ENCODE measurements at regions not wholly inside any gene's neighbourhood (a gene's known extent, or its start where the extent isn't known, plus 50 kb on each side); places are given as distances from the start of the nearest gene placed in this dataset.
"Not testable (repeated sequence)": the region's sequence is repeated elsewhere in the genome, so short reads cannot be mapped to it uniquely, and the experiment has no call there.

DNA sequence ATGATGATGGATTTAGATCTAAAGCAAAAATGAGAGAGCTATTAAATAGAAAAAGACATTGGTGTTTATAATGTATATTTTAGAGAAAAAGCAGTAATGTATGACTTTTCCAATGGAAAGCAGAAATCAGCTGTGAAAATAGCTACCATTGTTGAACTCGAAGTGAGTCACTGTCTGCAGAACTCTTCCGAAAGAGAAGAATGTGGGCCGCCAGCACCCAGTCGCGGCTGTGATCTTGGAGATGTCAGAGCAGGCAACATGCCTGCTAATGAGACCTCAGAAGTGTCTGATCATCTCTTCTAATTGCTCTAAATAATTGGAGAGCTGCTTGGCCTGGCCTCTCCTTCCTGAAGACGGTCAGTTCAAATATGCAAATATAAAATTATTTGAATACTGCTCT lies 333.6 kb upstream of the RUNX1 start:
- no peak for DNase-seq

DNA sequence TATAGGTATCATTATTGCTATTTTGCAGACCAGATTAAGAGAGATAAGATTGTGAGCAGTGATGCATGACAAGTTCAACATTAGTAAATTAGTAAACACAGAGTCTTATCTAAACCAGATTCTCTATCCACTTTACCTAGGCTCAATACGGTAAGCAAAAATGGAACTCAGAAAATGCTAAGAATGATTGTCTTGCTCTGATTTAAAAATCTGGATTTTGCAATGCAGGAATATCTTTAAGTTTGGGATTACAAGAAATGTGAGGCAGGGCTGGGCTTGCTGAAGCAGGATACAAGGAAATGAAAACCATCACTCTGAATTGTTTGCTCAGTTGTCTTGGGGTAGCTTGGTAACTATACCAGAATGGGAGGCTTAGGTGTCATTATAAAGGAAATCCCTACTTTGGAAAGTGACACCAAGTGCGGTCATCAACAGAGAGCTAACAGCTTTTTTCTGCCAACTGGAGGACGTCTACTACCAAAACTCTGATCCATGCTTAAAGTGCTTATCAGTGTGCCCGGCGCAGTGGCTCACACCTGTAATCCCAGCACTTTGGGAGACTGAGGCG lies 332.7 kb upstream of the RUNX1 start:
- DNase-seq: no peak

- DNase-seq: not testable (repeated sequence)
Measured at GRCh38 chr21:35380304-35380703, 331.2 kb upstream of the RUNX1 start.

DNA sequence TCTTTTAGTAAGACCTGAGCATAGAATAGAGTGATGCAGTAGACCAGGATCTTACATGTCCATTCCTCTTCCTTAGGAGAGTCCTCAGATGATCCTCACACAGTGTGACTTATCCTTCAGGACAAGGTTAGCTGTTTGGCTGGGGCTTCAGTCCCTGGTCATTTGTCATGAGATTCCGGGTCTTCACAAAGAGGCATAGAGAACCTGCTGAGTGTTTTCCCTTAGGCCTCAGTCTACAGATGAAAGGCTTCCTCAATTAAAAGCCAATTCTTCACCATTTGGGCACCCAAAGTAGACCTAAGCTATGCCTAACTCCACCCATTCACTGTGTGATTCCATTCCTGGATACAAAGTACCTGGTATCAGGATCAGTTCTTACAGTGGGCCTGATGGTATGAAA lies 329.8 kb upstream of the RUNX1 start:
- DNase-seq: no peak

DNA sequence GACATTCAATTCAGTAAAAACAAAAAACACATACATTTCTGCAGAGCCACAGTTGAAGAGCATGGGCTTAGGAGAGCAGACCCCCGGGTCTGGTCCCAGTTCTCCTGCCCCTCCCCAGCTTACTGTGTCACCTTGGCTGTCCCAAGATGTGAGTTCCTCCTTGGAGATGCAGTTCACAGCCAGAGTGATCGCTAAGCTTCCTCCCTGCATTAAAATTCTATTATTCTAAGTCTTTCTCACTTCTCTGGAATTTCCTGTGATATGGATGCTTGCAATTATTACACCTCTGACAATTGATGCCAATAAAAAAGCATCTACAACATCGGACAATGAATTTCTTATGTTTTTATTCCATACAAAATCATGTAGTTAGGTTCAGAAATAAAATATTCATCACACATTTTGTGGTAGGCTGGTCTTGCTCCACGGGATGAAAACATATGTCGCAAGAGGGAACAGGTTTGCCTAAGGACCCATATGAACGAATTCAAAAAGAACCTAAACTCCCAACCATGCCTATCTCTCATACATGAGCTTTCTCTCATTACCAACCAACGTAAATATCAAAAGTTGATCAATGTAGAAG lies 328.5 kb upstream of the RUNX1 start:
- no peak for DNase-seq

GRCh38 chr21:35376406-35377135 lies 327.5 kb upstream of the RUNX1 start:
- no peak for DNase-seq

DNA sequence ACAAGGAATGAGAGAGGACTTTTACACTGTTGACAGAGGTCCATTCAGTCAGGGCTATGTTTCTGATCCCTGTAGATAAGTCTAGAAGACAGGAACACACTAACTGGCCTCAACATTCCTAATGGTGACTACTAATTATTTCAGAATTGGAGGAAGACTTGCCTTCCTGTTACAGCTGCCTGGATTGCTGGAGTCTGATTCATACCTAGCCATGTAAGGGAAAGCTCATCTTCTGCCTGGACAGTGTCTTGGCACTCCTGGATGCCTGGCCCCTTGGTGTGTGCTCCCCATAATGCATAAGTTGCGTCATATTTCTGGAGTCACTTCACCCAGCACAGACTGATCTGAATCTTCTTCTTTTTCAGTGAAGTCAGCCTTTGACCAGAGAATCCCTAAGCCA lies 326.0 kb upstream of the RUNX1 start:
- no peak for DNase-seq

- DNase-seq: no peak
Measured at GRCh38 chr21:35373998-35374397, 324.9 kb upstream of the RUNX1 start.

- DNase-seq: no peak
Measured at GRCh38 chr21:35372201-35372600, 323.1 kb upstream of the RUNX1 start.

DNA sequence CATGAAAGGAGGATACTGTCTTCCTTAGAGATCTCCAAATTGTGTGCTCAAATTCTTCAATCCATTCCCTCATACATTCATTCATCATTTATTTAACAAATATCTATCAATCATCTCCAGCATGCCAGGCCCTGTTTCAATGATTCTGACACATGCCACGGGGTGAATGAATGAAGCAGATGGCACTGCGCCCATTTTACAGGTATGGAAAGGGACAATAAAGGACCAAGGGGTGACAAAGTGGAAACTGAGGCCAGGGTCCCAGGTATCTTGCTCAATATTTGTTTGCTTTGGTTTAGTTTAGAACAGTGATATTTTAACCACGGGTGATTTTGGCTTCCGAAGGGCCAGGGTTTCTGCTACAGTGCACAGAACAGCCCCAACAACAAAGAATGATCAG lies 321.6 kb upstream of the RUNX1 start:
- no peak for DNase-seq

DNA sequence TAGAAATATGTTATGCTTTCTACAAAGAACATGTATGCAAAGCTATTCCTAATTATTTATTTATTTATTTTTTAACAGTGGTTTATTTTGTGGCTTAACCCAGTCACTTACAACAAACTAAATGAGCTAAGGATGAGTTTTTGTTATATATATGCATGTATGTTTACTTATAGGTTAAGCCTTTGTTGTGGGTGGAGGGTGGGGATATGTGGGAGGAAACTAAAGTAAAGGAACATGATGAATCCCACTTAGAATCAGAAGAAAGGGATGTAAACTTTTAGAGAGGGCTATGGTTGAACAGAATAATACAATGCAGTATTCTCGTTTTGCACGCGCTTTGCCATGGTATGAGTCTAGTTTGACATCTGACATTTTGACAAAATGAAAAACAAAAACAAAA lies 321.0 kb upstream of the RUNX1 start:
- DNase-seq: no peak

DNA sequence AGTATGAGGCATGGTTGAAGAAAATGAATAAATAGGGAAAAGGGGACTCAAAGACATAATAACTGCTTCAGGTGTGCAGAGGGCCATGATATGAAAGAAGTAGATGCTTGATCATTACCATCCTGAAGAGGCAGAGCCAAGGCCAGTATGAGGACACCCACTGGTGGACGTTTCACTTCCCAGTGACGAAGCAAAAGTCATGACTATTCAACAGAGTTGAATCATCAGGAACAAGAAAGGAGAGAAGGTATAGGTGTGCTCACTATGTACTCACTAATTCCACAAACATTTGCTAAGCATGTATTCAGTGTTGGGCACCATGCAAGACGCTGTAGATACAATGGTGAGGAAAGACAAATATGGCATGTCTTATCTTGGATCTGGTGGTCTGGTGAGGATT lies 319.2 kb upstream of the RUNX1 start:
- DNase-seq: no peak

- no peak for DNase-seq
Measured at GRCh38 chr21:35367553-35367952, 318.5 kb upstream of the RUNX1 start.

GRCh38 chr21:35366394-35367080 lies 317.4 kb upstream of the RUNX1 start:
- DNase-seq: no peak

- no peak for DNase-seq
Measured at GRCh38 chr21:35363458-35363857, 314.4 kb upstream of the RUNX1 start.

DNA sequence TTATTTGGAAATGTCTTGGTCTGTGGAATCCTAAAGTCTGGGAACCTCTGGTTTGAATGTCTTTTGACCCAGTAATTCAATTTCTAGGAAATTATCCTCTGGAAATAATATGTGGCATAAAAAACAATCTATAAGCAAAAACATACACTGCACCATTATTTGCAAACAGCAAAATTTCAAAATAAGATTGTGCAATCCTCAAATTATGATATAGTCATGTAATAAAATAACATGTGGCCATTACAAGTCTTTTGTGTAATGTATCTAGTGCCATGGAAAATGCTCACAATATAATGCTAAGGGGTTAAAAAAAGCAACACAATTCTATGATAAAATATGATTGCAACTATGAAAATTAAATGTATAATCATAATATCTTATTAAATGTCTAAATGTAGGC lies 312.9 kb upstream of the RUNX1 start:
- DNase-seq: no peak

DNA sequence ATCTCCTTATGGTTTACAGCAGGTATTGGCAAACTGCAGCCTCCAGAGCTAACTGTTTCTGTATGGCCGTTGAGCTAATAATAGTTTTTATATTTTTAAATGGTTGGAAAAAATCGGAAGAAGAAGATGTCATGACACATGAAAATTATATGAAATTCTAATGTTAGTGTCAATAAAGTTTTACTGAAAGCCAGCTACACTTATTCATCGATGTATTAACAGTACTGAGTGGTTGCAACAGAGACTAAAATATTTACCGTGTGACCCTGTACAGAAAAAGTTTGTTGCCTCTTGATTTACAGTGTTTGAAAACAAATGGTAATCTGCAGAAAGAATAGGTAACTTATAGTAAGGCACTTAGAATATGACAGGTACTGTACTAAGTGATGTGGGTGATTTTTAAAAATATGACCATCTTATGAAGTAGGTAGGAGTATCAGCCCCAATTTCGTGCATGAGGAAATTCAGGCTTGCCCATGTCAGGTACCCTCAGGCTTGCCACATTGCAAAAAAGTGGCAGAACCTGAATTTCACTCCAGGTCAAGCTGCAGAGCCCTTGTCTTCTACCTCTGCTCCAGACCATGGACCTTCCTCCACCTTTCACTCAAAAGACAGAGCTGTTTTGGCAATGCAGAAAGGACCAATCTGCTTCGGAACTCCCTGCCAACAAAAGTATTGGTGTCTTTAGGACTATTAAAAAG lies 311.9 kb upstream of the RUNX1 start:
- no peak for DNase-seq

DNA sequence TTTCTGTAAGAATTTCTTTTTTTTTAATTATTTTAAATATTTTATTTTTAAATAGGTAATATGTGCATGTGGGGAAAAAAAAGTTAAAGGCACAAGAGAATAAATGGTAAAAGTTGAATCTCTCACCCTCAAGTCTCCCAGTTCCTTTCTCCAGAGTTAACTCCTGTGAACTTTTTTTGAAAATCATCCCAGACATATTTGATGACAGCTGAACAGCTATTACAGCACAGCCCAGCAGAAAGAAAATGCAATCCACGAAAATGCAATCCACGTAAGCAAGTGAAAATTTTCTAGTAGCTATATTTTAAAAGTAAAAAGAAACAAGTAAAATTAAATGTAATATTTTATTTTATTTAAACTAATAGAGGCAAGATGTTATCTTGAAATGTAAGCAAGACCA lies 310.0 kb upstream of the RUNX1 start:
- no peak for DNase-seq

GRCh38 chr21:35358008-35358407 lies 308.9 kb upstream of the RUNX1 start:
- no peak for DNase-seq

GRCh38 chr21:35357041-35357780 lies 308.1 kb upstream of the RUNX1 start:
- no peak for DNase-seq

- no peak for DNase-seq
Measured at GRCh38 chr21:35354078-35354477, 305.0 kb upstream of the RUNX1 start.

GRCh38 chr21:35352793-35353192 lies 303.7 kb upstream of the RUNX1 start:
- no peak for DNase-seq

All from activated CD4-positive, alpha-beta T cell treated with anti-CD3 and anti-CD28 coated beads, Interleukin-2, amount 50 U/mL, for 48 hours (primary cell).